GM12874 (cell line): ENCODE measurements at regions not wholly inside any gene's neighbourhood (a gene's known extent, or its start where the extent isn't known, plus 50 kb on each side); places are given as distances from the start of the nearest gene placed in this dataset.

Experiments
- CTCF ChIP-seq: IDR thresholded peaks from 2 replicates; pipeline ENCODE4 v1.5.1; 2011; ENCODE audit warnings: low read depth, mild to moderate bottlenecking, control low read depth, low read length, moderate library complexity; ENCODE audit not compliant: insufficient read depth

GRCh38 chr12:33669349-33669748 lies 229.7 kb upstream of the SYT10 start:
- no peak for TF ChIP-seq CTCF

DNA sequence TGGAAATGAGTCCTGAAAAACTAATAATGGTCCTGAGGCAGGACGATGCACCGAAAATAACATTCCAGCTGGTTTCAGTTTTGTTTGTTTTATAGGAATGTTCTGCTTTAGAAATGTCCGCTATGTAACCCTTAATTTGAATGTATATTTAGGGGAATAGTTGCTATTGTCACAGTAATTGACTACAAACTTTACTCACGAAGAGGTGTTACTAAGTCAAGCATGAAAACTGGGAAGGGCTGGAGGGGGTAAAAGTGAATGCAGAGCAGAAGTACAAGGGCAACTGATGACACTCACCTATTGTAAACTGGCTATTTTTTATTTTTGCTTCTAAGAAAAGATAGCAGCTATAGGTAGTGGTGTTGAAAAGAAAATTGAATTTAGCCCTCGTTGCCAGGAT lies 230.7 kb upstream of the SYT10 start:
- no peak for TF ChIP-seq CTCF

- no peak for TF ChIP-seq CTCF
These were observed 232.1 kb upstream of the SYT10 start for GRCh38 chr12:33671676-33672075.

- TF ChIP-seq CTCF: no peak
These were observed 233.4 kb upstream of the SYT10 start for GRCh38 chr12:33672836-33673577.

- TF ChIP-seq CTCF: no peak
These were observed 237.2 kb upstream of the SYT10 start for GRCh38 chr12:33676866-33677265.

GRCh38 chr12:33678221-33678964 lies 238.8 kb upstream of the SYT10 start:
- no peak for TF ChIP-seq CTCF

GRCh38 chr12:33690562-33690961 lies 250.9 kb upstream of the SYT10 start:
- TF ChIP-seq CTCF: no peak
